ENCODE measurements at regions not wholly inside any gene's neighbourhood (a gene's known extent, or its start where the extent isn't known, plus 50 kb on each side); places are given as distances from the start of the nearest gene placed in this dataset. TPM values are rescaled to one million over a fixed set of nuclear protein-coding genes. Genes with fewer than 3 reads are reported as not detected.
"Not testable (repeated sequence)": the region's sequence is repeated elsewhere in the genome, so short reads cannot be mapped to it uniquely, and the experiment has no call there.

DNA sequence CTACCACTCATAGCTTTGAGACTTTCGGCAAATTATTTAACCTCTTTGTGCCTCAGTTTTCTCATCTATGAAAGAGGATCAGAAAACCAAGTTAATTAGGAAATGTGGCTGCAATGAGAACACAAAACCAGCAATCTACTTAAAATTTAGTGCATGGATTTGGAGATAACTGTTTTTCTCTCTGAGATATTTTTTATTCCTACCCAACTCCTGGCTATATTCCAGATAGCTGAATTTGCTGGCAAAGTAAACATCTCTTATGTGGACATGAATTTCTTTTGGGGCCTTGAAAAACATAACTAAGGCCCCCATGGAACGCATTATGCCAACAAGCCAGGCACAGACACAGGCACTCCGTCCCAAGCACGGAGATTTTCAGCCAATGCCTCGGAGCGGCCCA is 53.4 kb upstream of the FOXN3 start:
- Histone ChIP-seq H3K27ac (ENCODE audit: low read depth) (no peak overlapping the region), H3K36me3 (ENCODE audit: insufficient read depth) (no peaks in the 10 kb centered on the region), H3K4me3 (ENCODE audit: low read depth, low read length) (no peak overlapping the region), H3K4me1 (ENCODE audit: insufficient read depth) (no peaks in the 10 kb centered on the region)
- 94% methylated on average over 6 of the region's 6 CpGs for WGBS
- DNase-seq (ENCODE audit: extremely low spot score) = no peak

DNA sequence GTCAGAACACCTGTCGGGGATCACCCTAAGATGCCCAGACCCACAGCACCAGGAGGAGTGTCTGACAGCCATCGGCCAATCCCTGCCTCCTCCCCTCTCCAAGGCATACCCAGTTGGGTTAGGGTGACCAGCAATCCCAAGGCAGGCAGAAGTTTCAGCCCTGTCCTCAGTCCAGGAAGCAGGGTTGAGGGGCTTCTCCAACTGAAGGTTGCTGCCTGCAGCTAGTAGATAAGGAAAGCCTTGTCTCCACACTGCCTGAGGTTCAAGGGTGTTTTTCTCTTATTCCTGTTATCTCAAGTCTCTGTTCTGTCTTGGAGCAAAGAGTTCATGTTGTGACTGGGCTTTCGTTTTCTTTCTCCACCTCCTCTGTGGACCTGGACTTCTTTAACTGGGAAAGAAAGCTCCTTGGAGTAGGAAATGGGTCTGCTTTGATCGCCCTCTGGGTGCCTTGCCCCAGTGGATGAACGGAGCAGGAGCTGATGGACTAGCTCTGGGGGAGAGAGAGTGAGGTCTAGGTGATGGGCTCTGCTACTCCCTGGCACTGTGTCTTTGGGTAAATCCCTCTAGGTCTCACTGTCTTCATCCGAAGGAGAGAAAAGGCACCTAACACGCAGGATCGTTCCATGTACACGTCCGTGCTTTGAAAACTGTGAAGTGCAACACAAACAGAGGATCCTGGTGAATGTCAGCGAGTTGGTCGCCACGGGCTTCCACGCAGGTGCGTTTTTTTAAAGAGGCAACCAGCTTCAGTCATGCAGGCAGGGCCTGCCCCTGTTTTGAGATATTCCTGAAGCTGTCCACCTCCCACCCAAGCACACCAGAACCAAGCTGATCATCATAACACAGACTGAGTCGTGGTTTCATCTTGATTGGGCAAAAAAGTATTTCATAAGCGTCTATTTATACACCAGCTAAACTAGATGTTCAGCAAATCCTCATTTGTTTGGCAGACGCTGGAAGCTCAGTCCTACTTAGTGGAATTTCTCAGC is 52.5 kb upstream of the FOXN3 start:
- no peak overlapping the region for H3K27ac ChIP-seq (ENCODE audit: low read depth)
- H3K36me3 ChIP-seq (ENCODE audit: insufficient read depth) = no peaks in the 10 kb centered on the region
- H3K4me1 ChIP-seq (ENCODE audit: insufficient read depth) = no peaks in the 10 kb centered on the region
- 78% methylated on average over 18 of the region's 18 CpGs for WGBS
- no peak for DNase-seq (ENCODE audit: extremely low spot score)
- no peak overlapping the region for H3K4me3 ChIP-seq (ENCODE audit: low read depth, low read length)

DNA sequence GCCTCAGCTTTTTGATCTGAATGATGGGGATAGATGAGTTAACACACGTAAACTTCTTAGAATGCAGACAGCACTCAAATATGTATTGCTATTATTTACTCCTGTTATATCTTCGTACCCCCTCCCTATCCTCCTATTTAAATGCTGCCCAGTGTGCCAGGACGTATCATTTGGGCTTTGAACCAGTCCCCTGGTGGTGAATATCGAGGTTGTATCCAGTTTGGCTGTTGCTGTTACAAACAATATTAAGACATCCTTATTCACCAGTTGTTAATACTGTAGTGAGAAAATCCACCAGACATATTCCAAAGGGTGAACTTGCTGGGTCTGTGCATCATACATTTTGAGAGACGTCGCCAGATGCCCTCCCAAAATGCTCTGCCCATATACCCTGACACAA is 51.5 kb upstream of the FOXN3 start:
- Histone ChIP-seq H3K4me3 (ENCODE audit: low read depth, low read length) (no peak overlapping the region), H3K4me1 (ENCODE audit: insufficient read depth) (no peaks in the 10 kb centered on the region), H3K36me3 (ENCODE audit: insufficient read depth) (no peaks in the 10 kb centered on the region), H3K27ac (ENCODE audit: low read depth) (no peak overlapping the region)
- DNase-seq (ENCODE audit: extremely low spot score) = no peak
- 94% methylated on average over 6 of the region's 6 CpGs for WGBS

DNA sequence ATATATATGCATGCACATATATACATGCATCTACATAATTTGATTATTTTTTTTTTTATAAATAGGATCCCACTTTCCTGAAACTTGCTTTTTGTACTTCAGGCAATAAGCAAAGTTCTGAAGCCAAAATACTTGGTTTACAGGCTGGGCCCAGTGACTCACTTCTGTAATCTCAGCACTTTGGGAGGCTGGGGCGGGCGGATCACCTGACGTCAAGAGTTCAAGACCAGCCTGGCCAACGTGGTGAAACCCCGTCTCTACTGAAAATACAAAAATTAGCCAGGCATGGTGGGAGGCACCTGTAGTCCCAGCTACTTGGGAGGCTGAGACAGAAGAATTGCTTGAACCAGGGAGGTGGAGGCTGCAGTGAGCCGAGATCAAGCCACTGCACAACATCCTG is 51.0 kb upstream of the FOXN3 start:
- not testable (repeated sequence) for DNase-seq (ENCODE audit: extremely low spot score); H3K4me1 ChIP-seq (ENCODE audit: insufficient read depth); H3K4me3 ChIP-seq (ENCODE audit: low read depth, low read length); H3K36me3 ChIP-seq (ENCODE audit: insufficient read depth); H3K27ac ChIP-seq (ENCODE audit: low read depth)
- WGBS = 84% methylated on average over 6 of the region's 6 CpGs

- WGBS = 52% methylated on average over 14 of the region's 14 CpGs
- no peak for DNase-seq (ENCODE audit: extremely low spot score)
Observed at GRCh38 chr14:89466944-89467343, 49.9 kb upstream of the FOXN3 start.

More at GRCh38 chr14:89466944-89467343, 49.9 kb upstream of the FOXN3 start:
- H3K36me3 ChIP-seq (ENCODE audit: insufficient read depth) = no peaks in the 10 kb centered on the region
- H3K27ac ChIP-seq (ENCODE audit: low read depth) = no peak overlapping the region
- no peak overlapping the region for H3K4me3 ChIP-seq (ENCODE audit: low read depth, low read length)
- H3K4me1 ChIP-seq (ENCODE audit: insufficient read depth) = no peaks in the 10 kb centered on the region

Small RNA genes in the stretch of these regions (small RNA-seq; reads per million reads assigned to genes)
- not detected for gene RF00019
- gene RN7SKP107 = 0.09 reads per million
